GM21723 (cell line): ENCODE measurements at regions not wholly inside any gene's neighbourhood (a gene's known extent, or its start where the extent isn't known, plus 50 kb on each side); places are given as distances from the start of the nearest gene placed in this dataset.
"Not testable (repeated sequence)": the region's sequence is repeated elsewhere in the genome, so short reads cannot be mapped to it uniquely, and the experiment has no call there.

Source experiments
- ATAC-seq: cut with Tn5 transposase; IDR thresholded peaks from one replicate; pipeline ENCODE4 v1.9.1; 2021; ENCODE audit warnings: mild to moderate bottlenecking, moderate library complexity; ENCODE audit not compliant: unreplicated experiment

DNA sequence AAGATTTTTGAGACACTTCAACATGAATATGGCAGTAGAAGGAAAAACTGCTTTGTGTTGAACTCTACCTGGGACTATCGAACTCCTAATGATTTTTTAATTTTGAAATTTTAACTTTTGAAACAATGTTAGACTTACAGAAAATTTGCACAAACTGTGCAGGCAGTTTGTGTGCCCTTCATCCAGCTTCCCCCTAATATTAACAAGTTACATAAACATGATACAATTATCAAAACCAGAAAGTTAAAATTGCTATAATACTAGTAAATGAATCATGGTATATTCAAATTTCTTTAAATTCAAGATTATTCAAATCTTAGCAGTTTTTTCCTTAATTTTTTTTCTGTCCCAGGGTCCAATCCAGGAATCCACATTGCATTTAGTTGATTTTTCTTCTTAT is 278.9 kb downstream of the ADGRL2 start:
- no peak for ATAC-seq

DNA sequence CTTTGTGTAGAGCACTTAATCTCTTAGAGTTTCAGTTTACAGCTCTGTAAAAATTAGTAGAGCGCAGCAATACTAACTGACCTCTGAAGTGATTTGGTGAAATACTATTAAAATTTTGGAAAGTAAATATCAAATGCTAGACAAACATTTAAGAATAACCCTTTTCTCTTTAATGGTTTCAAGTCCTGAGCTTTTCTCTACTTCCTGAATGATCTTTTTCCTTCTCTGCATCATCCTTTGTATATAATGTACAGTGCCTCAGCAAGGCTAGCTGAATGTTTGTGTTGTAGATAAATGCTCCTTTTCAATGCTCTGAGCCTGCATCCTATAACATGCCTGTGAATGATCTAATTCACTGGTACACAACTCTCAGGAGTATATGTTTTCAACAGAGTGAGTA is 272.9 kb downstream of the ADGRL2 start:
- ATAC-seq: no peak

DNA sequence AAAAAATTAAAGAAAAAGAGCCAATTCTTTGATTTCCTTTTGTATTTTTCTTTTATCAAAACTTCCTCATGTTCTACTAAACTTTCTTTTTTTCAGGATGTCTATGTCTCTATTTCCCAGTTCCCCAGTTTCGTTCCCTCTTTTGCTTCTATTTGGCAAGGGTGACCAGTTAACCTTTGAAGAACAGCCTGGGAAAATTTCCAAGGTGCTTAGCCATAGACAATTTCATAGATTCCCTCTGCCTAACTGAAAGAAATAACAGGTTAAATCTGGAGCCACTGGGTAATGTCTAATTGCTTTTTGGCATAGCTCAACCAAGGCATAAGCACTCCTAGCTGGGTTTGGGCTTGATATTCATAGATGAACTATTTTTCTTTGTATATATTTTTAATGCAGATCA is 272.3 kb downstream of the ADGRL2 start:
- no peak for ATAC-seq

DNA sequence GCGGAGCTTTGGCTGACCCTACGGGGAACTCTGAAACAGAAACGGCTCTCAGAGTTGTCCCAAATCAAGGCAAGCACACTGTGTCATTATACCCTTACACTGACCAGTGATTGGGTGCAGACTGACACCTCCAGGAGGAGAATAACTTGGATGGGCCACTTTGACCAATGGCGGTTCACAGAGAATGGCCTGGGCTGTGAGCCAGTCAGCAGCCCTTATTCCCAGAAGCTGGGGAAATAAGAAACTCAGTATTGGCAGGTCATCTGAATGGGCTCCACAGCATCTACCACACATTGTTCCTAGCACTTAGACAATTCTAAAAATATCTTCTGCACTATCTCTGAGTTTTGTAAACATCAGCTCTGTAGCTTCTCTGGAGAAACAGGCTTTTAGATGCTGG is 265.2 kb downstream of the ADGRL2 start:
- ATAC-seq: no peak

DNA sequence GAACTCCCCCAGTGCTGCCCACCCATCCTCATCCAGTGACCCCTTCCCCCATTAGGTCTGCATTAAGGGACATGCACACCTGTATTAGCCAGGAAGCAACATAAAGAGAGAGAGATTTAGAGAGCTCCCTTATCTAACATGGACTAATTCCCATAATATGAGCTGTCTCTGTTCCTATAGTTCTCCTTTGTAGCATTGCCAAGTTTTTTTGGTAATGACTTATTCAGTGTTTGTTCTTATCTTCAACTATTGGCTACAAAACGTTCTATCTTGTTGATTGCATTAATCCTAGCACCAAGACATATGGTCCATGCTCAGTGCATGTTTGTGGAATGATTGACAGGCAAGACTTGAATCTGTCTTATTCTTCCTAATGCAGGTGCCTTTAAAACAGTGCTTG is 264.0 kb downstream of the ADGRL2 start:
- ATAC-seq: no peak

DNA sequence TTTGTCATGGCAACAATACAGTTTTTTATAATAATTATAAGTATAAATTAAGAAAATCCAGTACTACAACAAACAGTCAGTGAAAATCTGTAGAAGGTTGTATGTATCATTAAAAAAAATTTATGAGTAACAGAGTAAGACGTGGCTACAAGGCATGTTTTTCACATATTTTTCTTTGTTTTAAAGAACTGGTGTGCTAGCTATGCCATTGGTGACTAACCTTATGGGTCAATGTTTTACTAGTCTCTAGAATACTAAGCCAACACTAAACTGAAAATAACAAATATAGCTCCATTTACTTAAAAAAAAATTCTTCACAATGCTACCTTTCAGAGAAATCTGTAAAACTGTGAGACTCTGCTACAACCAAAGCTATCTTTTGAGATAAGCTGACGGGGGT is 261.5 kb downstream of the ADGRL2 start:
- no peak for ATAC-seq

DNA sequence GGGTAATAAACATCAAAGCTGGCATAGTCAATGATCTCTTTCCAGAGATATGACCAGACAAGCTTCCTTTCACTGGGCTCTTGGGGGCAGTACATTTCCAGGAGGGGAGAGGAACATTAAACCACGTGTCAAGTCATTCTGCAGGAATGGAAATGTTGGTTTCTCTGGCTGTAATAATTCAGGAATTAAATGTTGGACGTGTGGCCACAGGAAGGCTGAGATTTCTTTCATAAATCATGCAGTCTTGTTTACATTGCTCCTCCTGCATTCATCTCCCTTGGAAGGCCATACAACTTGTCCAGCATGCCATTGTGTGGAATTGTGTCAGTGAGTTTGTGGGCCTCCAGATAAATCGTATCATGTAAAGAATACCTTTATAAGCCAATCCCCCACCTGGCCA is 259.2 kb downstream of the ADGRL2 start:
- ATAC-seq: no peak

DNA sequence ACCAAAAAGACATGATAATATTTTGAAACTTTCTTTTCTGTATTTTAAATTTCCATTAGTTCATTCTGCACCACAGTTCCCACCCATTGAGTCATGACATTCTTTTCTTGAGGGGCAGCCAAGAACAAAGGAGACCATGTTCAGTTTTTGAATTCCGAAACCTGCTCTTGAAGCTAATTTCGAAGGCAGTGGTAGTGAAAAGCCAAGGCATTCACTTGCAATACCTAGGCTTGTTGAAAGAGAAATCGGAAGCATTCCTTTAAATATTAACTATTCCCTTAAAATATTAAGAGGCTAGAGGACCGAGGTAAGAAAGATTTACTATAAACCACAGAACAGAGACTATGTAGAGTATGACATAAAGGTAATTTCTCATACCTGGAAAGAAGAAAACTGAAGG is 256.3 kb downstream of the ADGRL2 start:
- ATAC-seq: no peak

DNA sequence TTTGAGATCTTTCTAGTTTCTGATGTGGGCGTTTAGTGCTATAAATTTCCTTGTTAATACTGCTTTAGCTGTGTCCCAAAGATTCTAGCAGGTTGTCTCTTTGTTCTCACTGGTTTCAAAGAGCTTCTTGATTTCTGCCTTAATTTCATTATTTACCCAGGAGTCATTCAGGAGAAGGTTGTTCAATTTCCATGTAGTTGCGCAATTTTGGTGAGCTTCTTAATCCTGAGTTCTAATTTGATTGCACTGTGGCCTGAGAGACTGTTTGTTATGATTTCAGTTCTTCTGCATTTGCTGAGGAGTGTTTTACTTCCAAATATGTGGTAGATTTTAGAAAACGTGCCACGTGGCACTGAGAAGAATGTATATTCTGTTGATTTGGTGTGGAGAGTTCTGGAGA is 254.6 kb downstream of the ADGRL2 start:
- not testable (repeated sequence) for ATAC-seq

DNA sequence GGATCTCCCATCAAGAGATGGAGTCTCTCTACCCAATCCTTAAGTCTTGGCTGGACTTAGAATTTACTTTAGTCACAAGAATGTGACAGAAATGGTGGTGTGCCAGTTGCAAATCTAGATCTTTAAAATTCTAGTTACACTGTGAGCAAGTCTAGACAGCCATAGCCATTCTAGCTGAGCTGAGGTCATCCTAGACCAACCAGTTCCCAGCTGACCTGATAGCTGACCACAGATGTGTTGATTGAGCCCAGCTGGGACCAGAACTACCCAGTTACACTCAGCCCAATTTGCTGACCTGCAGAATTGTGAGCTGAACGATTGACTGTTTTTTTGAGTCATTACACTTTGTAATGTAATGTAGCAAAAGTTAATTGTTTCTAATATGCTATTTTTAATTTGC is 251.8 kb downstream of the ADGRL2 start:
- ATAC-seq: no peak

DNA sequence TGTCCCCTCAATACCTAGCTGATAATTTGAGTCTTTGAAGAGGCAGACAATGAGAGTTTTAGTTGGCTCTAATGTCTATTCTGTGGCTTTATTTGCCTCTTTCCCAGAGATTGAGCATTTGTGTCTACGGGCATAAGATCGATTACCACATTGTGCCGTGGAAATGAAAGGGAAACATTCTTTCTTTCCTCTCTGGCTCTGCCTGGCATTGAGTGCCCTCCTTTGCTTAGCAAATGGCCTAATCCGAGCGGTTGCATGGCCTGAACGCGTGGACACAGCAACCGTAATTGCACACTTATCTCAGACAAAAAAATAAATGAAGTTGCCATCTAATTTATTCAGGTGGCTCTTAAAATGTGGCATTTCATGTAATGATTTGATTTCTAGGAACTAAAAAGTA is 247.9 kb downstream of the ADGRL2 start:
- ATAC-seq: no peak

DNA sequence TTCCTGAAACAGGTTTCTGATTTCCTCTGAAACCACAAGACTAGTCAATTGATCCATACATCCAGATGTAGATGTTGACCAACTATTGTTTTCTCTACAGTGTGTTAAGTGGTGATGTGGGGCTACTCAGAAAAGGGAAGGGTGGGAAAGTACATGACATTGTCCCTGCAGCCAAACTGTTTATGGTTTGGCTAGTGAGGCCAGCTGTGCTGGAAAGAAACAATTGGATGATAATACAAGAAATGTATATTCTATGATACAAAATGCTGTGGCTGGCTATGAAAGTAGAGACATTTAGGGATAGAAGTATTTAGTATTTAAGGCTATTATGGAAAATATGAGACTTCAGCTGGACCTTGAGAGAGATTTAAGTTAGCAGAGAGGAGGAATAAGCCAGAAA is 244.5 kb downstream of the ADGRL2 start:
- ATAC-seq: no peak

DNA sequence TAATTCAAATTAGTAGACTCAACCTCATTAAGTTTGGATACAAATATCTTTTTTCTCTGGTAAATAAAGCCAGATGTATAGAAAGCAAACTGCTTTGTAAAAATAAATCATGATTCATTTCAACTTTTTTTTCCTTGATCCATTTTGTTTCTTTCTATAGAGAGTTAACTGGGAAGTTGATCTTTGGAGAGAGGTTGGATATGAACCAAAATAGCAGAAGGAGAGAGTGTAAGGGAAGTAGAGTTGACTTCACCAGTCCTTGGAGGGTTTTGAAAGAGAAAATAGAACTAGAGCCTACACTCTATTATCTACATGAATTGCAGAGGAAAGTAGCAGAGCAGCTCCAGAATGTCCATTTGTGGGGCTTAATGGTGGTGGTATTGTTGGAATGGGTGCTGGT is 243.8 kb downstream of the ADGRL2 start:
- no peak for ATAC-seq

DNA sequence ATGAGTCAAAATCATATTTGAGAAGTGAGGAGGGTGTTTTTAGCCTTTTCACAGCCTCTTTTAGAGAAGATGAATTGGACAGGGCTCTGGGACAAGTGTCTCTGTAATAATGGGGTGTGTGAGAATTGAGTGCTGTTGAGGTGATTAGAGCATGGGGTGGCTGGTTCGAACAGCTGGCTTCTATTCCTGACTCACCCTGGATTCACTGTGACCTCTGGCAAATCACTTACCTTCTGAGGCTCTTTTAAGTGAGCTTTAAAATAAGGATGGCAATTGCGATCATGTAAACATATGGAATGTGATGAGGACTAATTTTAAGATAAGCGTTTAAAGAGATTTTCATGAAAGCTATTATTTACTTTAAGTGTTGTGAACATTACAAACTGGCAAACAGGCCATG is 243.4 kb downstream of the ADGRL2 start:
- no peak for ATAC-seq

DNA sequence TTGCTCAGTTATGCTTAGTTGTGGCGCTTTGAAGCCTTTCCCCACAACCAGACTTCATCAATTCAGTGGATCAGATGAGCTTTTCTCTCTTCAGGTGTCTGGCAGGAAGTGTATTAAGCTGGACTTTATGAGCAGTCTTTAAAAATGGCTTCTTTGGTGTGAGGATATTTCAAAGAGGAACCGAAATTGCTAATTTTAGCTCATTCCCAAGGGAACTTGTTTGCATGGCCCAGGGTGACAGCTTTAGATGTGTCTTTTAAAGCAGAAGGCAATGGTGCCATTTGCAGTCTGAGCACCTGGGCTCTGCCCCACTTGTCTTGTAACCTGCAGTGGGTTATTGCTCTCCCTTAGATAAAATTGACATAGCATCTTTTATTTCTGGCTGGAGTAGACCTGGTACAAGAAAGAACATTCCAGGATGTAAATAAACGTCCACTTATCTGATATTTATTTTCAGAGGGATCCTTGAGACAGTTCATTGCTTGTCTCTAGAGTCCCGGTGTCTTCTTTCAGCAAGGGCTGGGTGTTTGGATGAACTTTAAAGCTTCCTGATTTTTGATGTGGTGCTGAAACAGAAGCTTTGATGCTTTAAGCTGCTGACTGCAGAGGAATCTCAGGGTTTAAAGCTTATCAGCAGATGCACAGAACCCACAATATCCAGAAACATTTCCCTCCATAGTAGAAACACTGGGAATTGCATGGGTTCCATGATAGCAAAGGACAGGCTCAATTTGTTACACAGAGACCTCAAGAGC is 241.7 kb downstream of the ADGRL2 start:
- ATAC-seq: no peak
